Stimulated activated CD4-positive, alpha-beta T cell treated with anti-CD3 and anti-CD28 coated beads, Interleukin-12 subunit alpha, Interleukin-12 subunit beta, amount 100 ng/mL, for 48 hours (primary cell): ENCODE measurements at regions not wholly inside any gene's neighbourhood (a gene's known extent, or its start where the extent isn't known, plus 50 kb on each side); places are given as distances from the start of the nearest gene placed in this dataset.

Experiments used
- DNase-seq, 3 donors: peaks; one replicate each; pipeline ENCODE4 v3.0.0-alpha.2; 2020; ENCODE audit warnings: low read depth in 2 of 3, low spot score in 1 of 3

DNA sequence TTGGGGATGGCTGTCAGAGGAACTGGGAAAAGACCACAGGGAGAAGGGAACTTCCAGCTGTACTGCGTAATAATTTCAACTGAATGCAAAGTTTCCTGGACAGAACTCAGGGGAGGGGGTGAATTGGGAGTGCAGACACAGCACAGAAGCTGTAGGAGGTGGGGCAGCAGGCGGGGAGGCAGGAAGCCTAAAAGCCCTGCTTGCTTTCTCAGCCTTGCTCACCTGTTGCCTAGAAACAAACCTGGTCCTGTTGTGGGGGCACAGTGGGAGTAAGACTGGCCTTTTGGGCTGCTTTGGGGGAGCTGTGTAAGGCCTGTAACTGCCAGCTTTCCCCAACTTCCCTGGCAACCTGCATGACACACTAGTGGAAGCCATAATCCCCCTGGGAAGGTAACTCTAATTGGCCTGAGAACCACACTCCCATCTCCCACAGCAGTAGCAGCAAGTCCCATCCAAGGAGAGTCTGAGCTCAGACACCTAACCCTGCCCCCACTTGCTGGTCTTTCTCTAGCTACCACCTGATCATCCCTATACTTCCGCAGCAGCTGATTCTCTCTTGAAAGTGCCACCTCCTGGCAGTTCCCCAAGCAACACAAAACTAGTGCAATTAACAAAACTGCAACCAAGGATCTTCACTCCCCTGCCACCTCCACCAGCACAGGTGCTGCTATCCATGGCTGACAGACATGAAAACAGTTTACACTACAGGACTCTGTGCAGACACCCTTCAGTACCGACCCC is 1239.3 kb downstream of the SORCS1 start:
- DNase-seq = no peak

DNA sequence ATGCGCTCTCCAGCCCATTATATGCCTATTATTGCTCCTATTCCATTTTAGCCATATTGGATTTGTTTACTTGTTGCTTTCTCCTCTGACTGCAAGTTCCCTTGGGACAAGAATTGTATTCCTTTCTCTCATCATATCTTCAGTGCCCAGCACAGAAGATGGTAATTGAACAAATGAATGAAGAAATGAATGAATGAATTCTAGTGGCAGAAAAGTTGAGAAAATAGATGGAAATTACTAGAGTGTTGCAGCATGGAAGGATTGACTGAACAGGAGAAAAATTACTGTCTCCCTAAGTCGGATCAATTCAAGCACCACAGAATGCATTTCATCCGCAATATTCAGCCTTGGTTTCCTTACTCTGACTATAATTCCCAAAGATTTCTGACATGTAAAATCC is 1243.2 kb downstream of the SORCS1 start:
- no peak for DNase-seq

DNA sequence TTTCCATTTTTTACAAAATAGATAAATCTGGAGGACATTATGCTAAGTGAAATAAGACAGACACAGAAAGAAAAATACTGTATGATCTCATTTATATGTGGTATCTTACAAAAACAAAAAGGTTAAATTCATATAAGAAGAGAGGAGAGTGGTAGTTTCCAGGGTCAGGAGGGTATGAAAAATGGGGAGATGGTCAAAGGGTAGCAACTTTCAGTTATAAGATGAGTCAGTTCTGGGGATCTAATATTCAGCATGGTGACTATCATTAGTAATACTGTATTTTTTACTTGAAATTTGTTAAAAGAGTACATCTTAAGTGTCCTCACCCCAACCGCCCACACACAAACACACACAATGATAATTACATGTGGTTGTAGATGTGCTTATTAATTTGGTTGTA is 1250.1 kb downstream of the SORCS1 start:
- no peak for DNase-seq

DNA sequence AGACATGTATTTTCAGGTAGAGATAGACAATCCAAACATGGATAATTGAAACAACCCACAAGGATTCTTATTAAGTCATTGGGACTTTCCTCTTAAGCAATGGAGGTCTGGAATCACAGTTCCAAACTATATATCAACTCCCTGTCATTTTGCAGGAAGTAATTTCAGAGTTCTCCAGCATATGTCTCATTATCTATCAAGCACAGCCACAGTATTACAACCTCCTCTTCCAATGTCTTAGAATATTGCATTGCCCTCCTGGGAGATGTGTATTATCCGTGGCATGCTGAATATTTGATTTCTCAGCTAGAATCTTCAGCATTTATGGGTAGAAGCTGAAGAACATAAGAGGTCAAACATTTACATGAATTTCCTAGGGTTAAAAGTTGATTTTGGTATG is 1255.8 kb downstream of the SORCS1 start:
- DNase-seq = no peak

DNA sequence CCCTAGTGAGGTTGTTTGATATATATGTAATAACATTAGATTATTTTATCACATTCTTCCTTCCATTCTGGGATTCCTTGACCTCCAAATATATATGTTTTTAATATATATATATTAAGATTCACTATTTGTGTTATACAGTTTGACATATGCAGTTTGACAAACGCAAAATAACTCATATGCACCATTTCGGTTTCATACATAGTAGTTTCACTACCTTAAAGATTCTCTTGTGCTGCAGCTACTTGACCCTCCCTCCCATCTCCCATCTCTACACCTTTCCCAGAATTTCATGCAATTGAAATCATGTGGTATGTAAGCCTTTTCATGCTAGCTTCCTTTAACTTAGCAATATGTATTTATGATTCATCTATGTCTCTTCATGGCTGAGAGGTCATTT is 1244.4 kb downstream of the SORCS3 start:
- no peak for DNase-seq

DNA sequence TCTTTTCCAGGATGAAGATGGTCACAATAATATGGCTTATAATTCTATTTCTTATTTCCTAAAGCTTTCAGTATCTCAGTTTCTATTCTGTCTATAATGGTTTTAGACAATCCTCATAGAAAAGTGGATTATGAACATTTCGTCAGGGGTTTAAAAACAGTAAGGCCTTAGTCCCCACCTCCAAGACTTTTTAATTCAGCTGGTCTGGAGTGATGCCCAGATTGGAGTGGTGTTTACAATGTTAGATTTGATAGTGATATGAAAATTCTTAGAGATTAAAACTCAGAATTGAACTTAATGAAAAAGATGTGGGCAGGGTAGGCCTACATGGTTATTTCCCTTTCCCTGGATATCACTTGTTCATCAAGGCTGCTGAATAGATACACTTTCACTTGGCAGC is 1238.3 kb downstream of the SORCS3 start:
- no peak for DNase-seq

DNA sequence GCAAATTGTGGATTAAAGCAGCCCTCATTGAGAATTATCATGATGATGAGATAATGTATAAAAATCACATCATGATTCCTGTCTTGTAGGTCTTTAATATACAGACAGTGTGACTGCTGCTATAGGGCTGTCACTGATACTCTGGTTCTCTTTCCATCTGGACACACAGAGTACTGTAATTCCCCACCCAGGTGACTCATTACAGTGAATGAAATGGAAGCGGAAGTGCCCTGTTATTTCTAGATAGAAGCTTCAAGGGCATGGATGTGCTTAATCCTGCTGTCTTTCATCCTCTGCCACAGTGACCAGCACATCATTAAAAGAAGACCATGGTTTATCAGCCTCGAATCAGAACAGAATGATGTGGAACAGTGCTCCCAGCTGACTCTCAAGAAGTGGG is 1234.0 kb downstream of the SORCS3 start:
- DNase-seq = no peak

DNA sequence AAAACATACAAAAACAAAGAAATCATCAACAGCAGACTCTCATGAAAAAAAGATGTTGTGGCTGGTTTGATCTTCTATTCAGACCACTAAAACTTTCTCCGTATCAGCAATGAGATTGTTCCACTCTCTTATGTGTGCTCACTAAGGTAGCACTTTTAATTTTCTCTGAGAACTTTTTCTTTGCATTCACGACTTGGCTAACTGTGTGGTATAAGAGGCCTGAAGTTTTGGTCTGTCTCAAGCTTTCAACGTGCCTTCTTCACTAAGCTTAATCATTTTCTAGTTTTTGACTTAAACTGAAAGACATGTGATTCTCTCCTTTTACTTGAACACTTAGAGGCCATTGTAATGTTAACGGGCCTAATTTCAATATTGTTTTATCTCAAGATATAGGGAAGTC is 1231.6 kb downstream of the SORCS3 start:
- DNase-seq = no peak

DNA sequence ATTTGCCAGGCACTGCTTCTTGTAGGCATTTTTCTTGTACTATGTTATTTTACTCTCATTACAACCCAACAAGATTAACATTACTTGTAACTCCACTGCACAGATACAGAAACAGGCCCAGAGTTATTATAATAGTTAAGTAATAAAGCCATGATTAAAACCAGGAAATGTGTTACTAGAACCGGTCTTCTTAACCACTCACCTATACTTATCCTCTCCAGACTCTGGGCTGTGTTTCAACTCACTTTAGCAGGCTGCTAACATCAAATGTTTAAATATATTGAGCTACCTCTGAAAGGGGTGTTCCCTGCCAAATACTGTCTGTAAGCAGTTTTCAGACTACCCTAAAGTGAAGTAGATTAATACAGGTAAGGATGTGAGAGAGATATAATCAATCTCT is 1227.8 kb downstream of the SORCS3 start:
- no peak for DNase-seq

DNA sequence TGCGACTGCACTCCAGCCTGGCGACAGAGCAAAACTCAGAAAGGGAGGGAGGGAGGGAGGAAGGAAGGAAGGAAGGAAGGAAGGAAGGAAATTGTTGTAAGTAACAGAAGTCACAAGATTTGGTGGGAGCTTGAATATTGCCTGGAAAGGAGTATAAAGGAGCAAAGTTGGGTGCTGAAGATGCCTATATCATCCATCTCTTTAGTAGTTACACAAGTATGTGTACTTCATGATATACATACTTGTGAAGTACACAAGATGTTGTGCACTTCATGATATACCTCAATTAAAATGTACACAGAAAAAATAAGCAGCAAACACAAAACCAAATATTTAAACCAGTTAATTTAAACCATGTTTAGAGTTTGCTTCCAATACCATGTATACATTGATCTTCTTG is 1223.8 kb downstream of the SORCS3 start:
- DNase-seq = no peak

DNA sequence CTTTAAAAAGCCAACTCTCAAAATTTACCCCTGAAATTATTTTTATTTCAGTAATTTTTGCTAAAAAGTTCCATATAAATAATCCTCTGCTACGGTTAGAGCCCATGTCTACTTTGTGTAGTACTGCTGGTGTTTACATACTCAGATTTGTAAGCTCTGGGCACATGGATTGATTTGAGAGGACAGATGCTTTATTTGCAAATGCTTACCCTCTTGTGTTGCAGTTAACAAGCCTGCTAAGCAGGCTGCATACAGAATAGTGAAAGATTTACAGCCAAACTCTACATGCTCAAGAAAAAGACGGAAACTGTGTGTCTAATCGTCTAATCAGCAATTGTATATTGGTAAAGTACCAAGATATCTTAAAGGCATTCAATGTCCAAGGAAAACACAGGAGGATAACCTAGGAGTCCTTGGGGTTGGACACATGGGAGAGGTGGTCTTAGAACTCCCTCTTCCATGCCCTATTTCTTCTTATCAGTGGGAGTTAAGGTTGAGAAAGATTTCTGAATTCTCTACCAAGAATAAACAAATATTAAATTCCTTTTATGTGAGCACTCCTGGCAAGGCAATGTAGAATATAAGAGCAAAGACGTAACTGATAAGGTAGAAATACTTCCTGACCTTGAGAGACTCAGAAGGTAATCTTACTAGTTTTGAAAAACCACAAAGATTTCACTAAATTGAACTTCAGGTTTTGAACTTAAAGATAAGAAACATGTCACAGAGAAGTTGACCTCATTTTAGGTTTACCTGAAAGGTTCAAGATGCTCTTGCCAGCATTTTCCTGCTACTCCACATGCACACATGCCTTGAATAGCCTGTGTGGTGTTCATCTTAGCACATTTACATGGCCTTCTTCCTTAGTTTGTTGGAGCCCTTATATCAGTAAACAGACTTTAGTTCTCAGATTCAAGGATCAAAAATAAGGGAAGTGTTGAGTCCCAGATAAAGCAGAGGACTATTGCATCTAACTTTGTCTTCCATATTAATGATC is 1216.5 kb downstream of the SORCS3 start:
- no peak for DNase-seq

DNA sequence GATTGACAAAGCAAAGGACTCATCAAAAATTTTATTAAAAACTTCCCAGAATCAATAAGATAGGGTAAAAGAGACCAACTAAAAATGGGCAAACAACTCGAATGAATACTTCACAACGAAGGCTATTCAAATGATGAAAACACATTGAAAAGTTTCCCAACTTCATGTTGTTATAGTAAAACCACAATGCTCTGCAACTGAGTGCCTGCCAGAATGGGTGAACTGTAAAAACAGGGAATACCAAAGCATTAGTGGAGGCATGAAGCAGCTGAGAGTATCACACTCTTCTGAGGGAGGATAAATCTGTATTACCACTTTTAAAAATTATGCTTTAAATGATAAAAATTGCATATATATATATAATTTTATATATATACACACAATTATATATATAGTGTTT is 1214.7 kb downstream of the SORCS3 start:
- DNase-seq = no peak

DNA sequence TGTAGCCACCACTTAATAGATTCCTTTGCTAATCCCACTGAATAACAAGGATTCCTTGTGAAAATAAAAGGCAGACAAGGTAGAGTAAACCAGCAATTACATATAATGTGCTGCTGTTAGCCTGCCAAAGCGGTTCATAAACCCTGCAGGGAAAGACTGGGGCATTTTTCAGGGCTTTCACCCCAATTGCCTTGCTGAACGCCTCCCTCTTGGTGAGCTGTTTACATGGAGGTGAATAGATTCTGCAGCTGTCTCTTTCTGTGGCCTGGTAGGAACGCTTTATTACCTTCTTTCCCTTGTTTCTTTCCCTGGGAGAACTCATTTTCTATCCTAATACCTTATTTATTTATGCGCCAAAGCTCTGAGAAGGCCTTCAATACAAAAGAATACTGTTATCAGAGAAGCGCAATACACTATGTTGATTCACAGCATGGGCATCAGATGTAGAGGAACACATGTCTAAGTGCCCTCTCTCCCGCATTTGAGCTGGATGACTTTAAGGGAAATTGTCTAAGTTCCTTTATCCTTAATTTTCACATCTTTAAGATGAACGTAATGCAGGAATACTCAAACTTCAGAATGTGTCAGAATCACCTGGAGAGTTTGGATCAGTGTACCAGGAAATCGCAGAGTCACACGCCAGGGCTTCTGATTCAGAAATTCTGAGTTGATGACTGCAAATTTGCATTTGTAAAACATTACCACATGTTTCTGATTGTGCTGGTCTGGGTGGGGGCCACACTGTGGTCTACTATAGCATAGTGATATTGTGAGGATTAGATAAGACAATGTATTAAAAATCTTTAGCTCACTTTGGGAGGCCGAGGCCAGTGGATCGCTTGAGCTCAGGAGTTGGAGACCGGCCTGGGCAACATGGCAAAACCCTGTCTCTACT is 1203.8 kb downstream of the SORCS3 start:
- no peak for DNase-seq

DNA sequence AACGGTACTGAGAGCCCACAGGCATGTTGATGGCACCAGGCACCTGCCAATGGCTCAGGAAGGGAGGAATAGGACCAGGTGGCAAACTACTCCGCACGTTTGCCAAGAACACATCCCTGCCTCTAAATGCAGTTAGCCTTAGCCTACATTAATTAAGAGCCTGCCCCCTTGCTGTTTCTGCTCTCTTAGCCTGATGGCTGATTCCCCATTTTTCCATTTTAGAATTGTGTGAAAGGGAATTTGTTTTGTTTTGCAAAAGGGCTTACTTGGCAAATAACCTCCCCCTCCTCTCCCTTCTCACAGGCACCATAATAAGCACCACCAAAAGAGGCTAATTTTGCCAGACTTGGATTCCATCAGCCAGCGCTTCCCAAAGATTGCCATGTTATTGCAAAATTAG is 1203.2 kb downstream of the SORCS3 start:
- DNase-seq = no peak

DNA sequence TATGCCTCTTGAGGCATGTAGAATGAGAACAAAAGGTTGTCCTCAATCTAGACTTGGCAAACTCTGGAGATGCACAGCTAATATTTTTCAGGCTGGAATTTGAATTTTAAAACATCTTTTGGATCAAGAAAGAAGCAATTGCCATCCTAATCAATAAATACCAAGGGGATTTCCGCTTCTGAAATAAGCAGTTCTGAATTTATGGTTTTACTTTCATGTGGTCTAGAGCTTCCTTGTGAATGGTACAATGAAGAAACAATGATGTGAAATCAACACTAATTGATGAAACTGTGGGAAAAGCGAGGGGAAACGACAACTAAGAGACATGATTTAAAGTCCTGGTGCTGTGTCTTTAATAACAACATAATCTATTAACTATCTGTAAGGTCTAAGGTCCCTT is 1202.7 kb downstream of the SORCS3 start:
- DNase-seq = no peak

DNA sequence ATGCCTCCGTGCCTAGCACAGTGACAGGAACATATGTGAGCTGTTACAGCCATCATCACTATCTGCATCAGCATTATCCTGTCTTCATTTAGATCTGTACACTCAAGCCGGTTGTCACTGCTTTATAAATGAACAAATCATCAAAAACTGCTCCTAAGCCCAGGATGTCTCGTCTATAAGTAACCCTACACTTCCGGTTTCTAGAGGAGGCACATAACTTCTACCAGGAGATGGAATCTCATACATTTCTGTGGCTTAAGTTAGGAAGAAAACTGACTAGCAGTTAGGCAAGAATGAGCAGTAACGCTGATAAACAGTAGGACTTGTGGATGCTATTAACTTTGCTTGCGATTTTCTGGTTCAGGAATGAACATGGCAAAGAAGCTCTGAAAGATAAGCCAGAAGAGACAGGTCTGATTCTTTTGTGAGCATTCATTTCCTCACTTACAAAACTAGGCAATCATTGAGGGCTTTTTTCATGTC is 1199.2 kb downstream of the SORCS3 start:
- DNase-seq = no peak

DNA sequence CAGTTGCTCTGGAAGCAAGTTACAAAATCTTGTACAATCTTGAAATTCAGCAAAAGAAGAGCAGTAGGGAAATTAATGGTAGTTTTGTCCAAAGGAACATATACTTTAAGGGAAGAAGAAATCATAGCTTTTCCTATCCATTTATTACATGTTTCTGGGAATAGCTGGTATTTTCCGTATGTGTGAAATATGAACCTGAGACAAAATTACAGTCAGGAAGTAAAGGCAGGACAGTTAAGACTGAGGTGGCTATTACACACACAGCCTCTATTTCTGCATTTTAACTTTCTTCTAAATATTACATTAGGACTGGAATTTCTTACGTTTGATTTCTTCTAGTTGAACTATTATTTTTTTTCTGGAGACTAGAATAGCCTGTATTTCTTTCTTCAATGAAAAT is 1197.3 kb downstream of the SORCS3 start:
- DNase-seq = no peak

DNA sequence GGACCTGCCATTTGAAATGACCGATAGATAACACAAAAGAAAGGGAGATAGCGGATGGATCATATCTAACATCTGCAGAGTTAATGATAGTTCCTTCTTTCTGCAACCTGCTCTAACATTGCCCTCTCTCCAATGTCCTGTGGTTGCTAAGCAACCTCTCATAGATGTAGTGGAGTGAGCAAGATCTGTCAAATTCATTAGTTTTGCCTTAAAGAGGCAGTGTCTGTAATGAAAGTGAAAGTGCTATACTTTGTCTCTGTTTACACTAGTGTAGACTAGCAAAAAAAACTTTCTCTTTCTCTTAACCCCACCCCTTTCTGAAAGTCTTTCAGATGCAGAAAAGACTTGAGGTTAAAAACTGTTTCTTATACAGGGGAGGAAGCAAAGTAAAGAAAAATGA is 1196.9 kb downstream of the SORCS3 start:
- DNase-seq = no peak

DNA sequence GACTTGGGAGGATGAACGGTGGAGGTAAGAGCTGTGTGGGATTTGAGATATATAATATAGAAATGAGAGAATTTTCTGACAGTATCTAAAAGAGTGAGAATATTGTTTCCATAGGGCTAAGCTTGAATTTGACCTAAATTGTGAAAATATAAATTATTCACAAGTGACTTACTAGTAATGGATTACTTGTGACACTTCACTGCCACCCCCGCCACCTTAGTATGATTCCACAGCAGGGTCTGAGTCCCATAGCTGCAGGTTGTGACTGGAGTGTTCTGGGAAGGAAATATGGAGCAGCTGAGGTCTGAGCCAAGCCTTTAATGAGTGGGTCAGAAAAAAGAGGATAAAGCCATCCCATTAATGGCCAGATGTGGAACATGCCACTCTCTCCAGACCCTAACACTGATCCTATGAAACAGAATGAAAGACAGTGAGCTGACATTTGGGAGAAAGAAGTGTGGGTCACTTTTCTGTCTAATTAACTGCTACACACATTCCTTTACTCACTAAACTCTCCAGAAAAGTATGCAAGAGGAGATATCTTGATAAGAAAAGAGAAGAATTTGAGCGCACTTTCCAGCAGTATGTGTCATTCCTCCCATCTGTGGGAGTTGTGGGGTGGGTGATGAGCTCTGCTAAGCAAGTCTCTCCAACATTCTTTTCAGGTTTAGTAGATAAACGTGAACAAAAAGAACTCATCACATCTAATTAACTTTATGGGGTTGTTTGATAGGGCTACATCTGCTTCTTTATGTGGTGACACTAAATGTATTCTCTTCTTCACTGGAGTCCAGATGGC is 1193.4 kb downstream of the SORCS3 start:
- no peak for DNase-seq

DNA sequence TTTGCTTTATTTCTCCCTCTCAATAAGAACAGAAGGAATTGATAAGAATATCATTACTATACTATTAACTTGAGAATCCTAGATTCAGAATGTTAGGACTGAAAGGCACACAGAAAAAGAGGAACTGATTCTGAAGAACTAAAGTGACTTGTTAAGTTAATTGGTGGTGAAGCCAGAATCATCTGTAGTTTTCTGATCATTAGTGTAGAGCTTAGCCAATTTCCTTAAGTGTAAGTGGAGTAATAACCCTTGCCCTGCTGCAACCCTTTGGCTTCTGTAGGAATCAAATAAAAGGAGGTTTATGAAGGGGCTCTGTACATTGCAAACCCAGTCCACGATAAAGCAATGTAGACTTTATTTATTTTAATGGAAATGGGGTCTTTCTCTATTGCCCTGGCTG is 1186.0 kb downstream of the SORCS3 start:
- DNase-seq = no peak
